NCI-H2227 (cell line): ENCODE measurements at regions not wholly inside any gene's neighbourhood (a gene's known extent, or its start where the extent isn't known, plus 50 kb on each side); places are given as distances from the start of the nearest gene placed in this dataset.

Source experiments
- DNase-seq: peaks from one replicate; lab custom pipeline; 2025; ENCODE audit not compliant: unreplicated experiment; lab: John Stamatoyannopoulos, UW

DNA sequence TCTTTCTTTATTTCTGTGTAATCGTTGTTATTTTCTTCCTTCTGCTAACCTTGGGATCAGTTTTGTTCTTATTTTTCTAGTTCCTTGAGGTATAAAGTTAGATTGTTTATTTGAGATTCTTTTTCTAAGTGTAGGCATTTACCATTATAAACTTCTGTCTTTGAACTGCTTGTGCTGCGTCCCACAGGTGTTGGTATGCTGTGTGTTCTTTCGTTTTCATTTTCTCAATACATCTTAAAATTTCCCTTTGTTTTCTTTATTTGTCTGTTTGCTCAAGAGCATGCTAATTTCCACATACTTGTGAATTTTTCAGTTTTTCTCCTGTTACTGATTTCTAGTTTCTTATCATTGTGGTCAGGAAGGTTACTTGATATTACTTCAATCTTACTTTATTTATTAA, 873.8 kb upstream of the GCFC2 start:
- DNase-seq: no peak

DNA sequence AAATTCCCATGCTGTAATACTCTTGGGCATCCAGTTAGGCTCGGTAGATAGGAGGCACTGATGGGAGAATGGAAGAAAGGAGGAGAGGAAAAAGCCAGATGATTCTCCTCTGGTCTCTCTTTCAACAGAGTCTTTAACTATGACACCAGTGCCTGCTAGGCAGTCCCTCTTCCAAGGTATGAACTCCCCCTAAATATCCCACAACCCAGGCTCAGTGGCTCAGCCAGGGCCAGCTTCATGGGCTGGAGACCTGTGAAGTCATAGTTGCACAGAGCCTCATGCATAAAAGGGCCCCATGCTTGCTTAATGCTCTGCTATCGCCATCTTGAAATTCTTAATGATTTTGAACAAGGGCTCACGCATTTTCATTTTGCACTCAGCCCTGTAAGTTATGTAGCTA, 869.2 kb upstream of the GCFC2 start:
- no peak for DNase-seq

GRCh38 chr2:76572981-76573380, 862.3 kb upstream of the GCFC2 start:
- DNase-seq: no peak

GRCh38 chr2:76569819-76570218, 859.1 kb upstream of the GCFC2 start:
- DNase-seq: no peak

GRCh38 chr2:76567478-76567877, 856.8 kb upstream of the GCFC2 start:
- no peak for DNase-seq

GRCh38 chr2:76564734-76565133, 854.0 kb upstream of the GCFC2 start:
- no peak for DNase-seq

GRCh38 chr2:76563730-76564129, 853.0 kb upstream of the GCFC2 start:
- DNase-seq: no peak

GRCh38 chr2:76558157-76558556, 847.4 kb upstream of the GCFC2 start:
- no peak for DNase-seq

DNA sequence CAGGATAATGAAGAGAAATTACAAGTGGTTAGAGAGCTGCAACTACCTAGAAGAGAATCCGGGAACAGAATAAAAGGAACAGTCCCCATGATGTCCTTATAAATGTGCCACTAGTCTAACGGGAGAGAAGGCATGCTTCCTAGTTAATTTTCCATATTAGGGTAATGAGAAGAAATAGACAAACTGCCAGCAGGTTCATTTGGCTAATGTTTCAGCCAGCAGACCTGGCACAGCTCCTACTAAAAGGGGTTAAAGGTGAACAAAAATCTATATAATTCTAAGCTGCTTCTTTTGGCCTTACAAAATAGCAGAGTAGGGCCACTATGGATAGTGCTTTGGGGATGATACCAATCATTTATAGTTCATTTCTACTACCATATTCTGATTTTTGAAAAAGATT, 845.3 kb upstream of the GCFC2 start:
- DNase-seq: peak; percentile 23

GRCh38 chr2:76546207-76546606, 835.5 kb upstream of the GCFC2 start:
- DNase-seq: no peak

DNA sequence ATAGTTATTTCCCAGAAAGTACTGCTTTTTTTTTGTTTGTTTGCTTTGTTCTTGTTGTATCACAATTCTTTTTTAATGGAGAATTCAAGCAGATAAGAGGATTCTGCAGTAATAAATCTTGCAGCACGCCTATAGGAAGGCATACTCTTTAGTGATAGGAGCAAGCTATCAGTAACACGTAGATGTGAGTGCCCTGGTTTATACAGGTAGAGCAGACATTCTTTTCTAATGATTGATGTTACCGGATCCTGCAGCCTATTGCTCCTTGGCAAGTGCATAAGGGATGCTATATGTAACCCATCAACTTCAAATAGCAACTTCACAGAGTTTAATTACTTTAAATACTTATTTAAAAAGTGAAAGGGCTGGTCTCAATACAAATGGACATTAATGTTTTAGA, 834.2 kb upstream of the GCFC2 start:
- DNase-seq: no peak

- DNase-seq: no peak
Observed at GRCh38 chr2:76517574-76517909, 806.8 kb upstream of the GCFC2 start.

DNA sequence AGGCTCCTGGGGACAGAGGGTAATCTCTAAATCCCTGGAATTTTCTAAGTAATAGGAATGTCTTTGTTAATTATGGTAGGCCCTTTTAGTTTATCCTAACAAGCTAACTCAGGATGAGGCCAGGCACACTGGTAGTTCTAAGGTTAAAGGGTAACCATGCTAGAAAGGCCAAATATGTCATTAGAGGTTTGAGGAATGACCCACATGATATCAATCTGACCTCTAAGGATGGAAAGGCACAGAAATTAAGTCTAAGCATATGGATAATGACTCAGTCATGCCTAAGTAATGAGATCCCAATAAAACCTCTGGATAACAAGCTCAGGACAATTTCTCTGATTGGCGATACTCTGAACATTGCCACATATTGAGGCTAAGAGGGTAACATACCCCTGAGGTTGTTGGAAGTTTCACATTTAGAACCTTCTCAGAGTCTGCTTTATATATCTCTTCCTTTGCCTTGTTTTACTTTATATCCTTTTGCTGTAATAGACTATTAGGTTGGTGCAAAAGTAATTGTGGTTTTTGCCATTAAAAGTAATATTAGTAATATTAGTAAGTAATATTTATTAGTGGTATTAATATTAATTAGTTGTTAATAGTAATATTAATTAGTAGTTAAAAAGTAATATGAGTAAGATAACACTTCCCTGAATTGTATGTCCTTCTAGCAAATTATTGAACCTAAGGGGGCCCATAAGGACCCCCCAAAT, 806.3 kb upstream of the GCFC2 start:
- DNase-seq: no peak

DNA sequence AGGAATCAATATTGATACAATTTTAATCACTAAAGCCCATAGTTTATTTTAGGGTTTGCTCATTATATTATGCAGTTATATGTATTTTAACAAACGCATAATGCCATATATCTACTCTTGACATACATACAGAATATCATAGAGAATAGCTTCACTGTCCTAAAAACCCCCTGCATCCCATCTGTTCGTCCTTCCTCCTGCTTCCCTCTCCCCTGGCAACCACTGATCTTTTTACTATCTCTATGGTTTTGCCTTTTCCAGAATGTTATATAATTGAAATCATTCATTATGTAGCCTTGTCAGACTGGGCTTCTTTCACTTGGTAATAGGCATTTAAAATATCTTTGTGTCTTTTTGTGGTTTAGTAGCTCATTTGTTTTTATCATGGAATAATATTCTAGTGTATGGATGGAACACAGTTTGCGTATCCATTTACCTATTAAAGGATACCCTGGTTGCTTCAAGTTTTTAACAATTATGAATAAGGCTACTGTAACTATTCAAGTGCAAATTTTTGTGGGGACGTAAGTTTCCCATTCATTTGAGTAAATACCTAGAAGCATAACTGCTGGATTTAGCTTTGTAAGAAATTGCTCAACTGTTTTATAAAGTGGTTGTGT, 801.6 kb upstream of the GCFC2 start:
- no peak for DNase-seq

- DNase-seq: no peak
Observed at GRCh38 chr2:76506538-76506937, 795.8 kb upstream of the GCFC2 start.

DNA sequence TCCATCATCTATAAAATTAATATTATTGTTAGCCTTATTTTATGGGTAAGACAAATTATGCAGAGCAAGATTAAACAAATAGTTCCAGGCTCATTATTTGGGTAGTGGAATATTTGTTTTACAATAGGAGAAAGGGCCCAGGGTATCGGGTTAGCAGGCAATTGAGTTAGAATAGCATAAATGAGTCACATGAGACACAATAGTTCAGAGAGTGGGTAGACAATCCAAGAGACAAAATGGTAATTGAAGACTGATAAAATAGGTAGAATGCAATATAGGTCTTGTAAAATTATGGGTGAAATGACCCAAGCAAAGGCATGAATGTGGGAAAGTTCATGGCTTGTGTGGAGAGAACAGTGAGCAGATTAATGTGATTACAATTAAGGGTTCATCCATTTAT, 790.9 kb upstream of the GCFC2 start:
- DNase-seq: no peak

DNA sequence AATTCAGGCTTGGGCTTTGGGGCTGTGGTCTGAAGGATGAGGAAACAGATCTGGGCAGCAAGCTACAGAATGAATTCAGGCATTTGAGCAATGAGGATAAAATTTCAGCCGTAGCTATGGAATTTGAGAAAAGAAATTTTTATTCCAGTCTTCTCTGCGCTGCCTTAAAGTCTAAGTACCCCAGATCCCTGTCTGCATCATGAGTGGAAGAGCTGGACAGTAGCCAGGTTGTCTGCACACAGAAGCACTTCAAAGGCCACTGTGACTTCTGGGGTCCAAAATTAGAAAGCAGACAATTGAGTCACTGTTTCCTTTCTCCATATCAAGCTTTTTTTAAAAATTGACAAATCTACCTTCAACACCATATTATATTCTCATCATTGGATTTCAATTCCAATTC, 787.6 kb upstream of the GCFC2 start:
- no peak for DNase-seq

GRCh38 chr2:76491503-76491902, 780.8 kb upstream of the GCFC2 start:
- DNase-seq: no peak

- no peak for DNase-seq
Observed at GRCh38 chr2:76478266-76479035, 767.7 kb upstream of the GCFC2 start.

GRCh38 chr2:76472946-76473345, 762.2 kb upstream of the GCFC2 start:
- no peak for DNase-seq

- DNase-seq: no peak
Observed at GRCh38 chr2:76469066-76469465, 758.4 kb upstream of the GCFC2 start.

DNA sequence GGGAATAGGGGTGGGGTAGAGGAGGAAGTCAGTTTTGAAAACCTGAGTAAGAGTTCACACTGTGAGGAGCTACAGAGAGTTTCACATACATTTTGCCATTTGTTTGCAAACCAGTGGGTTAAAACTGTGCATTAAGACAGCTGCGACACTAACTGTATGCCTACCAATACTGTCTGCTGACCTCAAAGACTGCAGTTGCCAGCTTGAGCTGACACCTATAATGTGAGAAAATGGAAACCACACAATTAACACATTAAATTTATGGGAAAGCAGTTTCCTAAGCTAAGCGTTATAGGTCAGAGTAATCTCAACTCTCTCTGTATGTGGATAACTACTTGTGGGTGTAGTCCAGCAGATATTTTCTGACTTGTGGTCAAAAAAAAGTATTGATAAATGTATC, 756.6 kb upstream of the GCFC2 start:
- DNase-seq: no peak
